GM19372 (cell line): ENCODE measurements at regions not wholly inside any gene's neighbourhood (a gene's known extent, or its start where the extent isn't known, plus 50 kb on each side); places are given as distances from the start of the nearest gene placed in this dataset.
A peak's percentile ranks its signal among the peaks of the same experiment; 100 is the strongest.
"Not testable (repeated sequence)": the region's sequence is repeated elsewhere in the genome, so short reads cannot be mapped to it uniquely, and the experiment has no call there.

Experiments
- ATAC-seq: cut with Tn5 transposase; IDR thresholded peaks from one replicate; pipeline ENCODE4 v1.9.1; 2021; ENCODE audit warnings: mild to moderate bottlenecking, low read depth, moderate library complexity; ENCODE audit not compliant: unreplicated experiment

DNA sequence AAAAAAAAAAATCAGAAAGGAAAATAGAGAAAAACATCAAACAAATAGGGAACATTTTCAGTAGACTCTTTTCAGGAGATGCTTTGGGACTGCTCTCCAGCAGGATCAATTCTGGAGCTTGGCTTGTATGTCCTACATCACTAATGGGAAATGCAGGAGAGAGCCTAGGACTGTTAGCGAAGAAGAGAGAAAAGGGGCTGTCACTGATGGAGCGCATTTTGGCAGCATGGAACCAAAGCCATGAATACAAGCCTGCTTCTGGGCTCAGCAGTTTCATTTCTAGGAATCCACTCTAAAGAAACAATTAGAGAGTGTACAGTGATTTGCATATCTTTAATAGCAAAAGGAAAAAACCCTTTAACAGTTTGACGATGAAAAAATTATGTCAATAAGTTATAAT lies 203.9 kb downstream of the NUFIP1 start:
- ATAC-seq = no peak

DNA sequence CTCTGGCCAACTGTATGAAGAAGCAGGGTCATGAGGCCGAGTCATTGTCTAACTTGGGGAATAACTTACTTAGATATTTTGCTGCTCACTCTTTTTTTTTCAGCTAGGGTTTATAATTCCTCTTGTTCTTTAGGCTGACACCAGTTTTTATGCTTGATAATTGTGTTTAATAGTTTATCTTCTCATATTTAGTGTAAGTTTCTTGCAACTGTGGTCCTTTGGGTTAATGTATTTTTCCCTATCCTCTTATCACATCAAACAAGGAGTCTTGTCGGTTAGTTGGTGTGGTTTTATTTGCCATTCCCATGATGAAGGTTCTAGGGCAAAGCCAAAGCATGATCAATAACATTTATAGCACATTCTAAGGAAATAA lies 204.6 kb downstream of the NUFIP1 start:
- no peak for ATAC-seq

DNA sequence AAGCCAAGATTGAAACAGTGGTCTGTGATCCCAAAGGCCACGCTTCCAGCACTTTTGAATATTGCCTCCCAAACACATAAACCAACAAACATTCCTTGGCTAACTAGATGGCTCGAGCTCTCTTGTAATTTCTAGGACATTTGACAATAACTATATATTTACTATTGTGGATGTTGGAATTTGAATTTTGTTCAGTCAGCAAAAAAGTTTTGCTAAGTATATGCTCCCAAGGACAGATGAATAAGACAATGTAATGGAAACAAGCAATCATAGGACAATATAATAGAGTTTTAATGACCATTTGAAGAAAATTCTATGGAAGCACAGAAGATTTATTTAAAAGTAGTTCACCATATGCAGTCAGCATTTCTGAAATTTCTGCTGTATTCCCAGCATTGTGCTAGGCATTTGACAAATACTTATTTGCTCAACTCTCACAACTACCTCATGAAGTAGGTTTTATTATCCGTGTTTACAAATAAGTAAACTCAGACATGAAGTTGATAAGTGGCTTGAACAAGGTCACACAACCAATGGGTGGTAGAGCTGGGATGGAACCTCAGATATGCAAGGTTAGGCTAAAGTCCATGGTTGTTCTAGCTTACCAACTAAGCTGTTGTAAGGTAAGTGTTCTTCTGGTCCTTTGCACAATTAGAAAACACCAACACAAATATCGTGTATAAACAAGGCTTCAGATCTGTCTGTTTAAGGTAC lies 205.1 kb downstream of the NUFIP1 start:
- ATAC-seq = no peak

DNA sequence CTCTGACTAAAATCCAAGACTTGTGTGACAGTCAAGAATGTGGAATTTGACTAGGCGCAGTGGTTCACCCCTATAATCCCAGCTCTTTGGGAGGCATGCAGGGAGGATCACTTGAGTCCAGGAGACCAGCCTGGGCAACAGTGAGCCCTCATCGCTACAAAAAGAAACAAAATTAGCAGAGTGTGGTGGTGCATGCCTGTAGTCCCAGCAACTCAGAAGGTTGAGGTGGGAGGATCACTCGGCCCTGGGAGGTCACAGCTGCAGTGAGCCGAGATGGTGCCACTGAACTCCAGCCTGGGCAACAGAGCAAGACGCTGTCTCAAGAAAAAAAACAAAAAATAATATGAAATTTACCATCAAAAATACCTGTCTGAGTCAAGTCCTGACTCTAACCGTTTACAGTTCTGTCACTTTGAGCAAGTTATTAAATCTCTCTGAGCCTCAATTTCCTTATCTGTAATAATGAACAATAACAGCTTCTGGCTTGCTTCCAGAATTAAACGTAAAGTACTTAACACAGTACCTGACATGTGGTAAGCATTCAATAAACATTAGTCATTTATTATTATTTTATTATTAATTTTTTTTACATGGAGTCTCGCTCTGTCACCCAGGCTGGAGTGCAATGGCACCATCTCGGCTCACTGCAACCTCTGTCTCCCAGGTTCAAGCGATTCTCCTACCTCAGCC lies 204.6 kb upstream of the TSC22D1 start:
- ATAC-seq = no peak

DNA sequence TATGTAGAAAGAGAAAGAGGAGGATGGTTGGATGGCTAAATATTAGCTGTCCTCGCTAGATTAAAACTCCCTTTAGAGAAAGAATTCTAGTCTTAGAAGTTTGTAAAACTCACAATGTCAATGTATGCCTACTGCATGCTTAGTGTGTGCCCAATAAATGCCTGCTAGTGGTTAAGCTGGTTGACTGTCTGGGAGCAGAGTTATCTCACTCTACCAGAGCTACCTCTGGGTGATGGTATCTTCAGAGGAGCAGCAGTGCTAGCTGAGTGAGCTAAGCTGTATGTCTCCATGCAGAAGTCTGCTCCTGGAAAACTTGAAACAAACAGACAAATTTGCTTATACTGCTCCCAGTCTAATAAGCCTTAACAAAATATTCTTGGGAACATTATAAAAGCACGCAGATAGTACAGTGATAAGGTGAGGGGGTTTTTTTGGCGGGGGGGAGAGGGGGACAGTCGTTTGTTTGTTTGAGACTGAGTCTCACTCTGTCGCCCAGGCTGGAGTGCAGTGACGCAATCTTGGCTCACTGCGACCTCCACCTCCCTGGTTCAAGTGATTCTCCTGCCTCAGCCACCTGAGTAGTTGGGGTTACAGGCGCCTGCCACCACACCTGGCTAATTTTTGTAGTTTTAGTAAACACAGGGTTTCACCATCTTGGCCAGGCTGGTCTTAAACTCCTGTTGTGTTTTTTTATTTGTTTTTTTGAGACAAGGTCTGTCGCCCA lies 202.8 kb upstream of the TSC22D1 start:
- ATAC-seq = no peak

DNA sequence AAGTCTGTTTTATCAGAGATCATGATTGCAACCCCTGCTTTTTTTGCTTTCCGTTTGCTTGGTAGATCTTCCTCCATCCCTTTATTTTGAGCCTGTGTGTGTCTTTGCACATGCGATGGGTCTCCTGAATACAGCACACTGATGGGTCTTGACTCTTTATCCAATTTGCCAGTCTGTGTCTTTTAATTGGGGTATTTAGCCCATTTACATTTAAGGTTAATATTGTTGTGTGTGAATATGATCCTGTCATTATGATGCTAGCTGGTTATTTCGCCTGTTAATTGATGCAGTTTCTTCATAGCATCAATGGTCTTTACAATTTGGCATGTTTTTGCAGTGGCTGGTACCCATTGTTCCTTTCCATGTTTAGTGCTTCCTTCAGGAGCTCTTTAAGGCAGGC lies 199.2 kb upstream of the TSC22D1 start:
- not testable (repeated sequence) for ATAC-seq

DNA sequence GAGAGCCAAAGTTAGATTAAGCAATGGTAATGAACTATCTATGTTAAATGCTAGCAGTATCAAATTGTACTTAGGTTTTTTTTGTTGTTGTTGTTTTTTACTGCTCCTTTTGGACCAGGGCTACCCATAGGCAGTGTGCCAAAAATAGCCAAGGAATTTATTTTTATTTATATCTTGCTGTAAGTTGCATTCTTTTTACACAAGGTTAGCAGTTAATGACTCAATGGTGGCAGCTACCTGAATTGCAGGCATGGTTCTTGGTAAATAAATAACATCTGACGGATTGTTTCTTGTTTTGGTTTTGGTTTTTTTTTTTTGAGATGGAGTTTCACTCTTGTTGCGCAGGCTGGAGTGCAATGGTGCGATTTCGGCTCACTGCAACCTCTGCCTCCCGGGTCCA lies 194.8 kb upstream of the TSC22D1 start:
- no peak for ATAC-seq

DNA sequence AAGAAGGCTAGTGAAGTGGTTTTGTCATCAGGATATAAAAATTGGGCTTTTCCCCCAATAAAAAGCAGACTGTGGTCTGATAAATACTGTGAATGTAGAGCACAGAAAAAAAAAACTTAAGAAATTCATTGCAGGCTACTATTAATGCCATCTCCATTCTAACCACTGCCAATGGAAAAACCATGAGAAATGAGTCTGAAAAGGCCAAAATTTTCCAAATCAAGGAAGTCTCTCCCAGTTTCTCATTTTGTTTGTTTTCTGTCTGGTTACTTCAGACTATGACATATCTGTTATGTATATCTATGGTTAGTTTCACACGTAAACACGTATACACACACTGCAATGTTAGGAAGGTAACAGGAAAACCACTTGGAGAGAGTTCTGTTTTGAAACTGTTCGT lies 193.6 kb upstream of the TSC22D1 start:
- no peak for ATAC-seq

DNA sequence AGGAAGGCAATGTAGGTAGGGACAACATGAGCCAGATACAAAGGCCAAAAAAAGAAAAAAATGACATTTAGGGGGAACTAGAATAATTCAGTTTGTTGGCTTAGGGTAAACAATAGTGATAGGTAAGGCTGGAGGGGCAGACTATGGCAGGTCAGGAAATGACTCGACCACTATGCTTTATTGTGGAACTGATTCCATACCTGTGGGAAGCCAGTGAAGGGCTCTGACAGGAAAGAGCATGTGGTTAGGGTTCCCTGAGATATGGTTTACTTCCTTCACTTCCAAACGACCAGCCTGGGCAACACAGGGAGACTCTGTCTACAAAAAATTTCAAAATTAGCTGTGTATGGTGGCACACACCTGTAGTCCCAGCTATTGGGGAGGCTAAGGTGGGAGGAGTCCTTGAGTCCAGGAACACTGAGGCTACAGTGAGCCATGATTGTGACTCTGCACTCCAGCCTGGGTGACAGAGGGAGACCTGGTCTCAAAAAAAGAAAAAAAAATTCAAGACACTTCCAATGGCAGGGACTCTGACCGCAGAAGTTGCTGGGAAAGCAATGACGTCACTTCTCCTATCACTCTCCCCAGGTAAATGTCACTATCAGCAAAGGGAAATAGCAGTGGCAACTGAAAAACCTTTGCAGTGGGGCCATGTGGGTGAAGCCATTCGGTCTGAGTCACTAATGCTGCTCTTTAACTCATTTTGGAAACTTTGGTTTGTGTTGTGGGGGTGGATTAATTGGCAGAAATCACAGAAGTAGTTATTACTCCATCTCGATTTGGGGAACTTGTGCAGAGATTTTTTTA lies 192.8 kb upstream of the TSC22D1 start:
- ATAC-seq = no peak

DNA sequence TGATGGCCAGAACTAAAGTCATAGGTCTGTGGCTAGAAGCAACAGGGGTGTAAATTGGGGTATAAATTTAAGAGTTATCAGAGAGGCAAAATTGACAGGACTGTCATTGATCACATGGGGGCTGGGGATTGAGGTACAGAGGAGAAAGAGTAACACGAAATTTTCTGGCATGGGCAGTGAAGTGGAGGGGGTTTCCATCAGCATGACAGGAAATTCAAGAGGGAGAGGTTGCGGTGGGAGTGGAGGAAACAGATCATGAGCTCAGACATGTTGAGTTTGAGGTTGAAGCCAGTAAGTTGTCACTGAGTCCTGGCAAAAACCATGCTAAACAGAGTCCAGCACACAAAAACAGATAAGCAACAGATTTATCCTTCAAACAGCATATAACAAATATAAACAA lies 192.1 kb upstream of the TSC22D1 start:
- ATAC-seq = no peak

DNA sequence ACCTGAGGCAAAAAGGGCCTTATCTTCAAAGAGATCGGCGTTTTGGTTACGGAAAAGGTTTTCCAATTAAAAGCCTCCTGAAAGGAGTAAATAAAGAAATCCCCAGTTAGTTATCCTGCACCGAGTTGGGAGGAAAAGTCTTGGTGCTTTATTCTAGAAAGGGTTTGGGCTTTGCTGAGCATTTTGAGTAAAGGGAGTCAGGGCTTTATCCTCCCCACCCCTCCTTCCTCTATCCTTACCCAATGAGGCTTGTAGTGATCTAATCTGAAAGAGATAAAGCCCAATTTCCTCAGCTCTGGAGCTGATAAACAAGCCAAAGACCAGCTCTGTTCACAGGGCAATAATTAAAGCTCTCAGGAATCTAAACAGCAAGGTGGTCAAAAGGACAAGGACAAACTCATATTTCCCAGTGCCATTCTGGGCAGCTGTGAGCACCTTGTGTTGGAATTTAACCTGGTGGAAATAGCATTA lies 188.9 kb upstream of the TSC22D1 start:
- ATAC-seq = no peak

DNA sequence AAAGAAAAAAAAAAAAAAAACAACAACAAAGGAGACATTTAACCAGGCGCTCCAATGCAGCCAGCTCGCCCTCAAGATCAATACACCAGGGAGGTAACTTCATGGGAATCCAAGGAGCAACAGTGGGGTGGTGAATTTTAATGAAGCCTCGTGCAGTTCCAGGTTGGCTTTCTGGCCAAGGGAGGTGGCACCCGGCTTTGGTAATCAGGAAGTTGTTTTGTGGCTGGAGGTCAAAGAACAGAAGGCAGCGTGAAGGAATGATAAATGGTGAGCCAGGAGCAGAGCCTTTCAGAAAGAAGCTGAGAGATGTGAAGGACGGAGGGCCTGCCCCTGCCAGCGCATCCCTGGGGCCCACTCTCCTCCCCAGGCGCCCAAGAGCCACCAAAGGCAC lies 188.2 kb upstream of the TSC22D1 start:
- no peak for ATAC-seq

DNA sequence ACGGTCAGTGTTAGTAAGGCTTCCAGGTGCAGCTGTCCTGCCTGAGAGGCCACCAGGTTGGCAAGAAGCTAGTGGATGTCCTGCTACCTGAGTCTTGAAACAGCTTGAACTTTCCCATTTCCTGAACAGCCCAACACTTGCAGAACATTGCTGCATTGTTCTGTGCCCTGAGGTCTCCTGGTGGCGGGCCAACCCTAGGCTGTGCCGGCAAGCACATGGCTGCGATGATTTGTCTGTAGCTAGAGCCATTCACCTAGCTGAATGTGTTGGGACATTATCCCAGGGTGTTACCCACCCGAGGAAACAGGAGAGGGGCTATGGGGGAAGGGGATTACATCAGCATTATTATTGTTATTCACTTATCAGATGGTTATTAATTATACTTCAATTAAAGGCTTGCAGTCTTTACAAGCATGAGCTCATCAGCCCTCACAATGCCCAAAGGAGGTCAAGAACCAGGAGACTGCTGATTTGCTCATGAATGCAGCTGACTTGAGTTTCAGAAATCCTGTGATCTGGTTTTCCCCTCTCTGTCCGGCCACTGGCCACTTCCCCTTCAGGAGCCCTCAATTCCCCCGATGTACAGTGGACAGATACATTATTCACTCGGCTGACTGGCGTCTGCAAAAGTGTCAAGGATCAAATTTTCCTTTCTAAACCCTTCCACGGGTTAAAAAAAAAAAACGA lies 187.6 kb upstream of the TSC22D1 start:
- ATAC-seq = peak; percentile 55

DNA sequence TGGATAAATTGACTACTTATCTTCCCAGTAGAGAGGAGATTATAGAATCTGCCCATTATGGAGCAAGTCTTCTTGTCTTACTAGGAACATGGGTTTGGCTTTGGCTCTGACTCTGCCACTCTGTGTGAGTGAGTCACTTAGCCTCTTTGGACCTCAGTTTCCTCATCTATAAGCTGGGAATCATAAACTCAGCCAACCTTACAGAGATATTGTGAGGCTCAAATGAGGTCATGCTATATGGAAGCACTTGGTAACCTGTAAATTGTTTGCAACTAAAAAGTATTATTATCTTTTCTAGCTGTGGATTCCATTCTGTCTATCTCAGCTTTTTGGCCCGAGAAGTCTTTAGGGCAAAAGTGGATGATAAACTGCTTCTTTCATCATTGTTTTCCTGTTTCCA lies 186.8 kb upstream of the TSC22D1 start:
- no peak for ATAC-seq

DNA sequence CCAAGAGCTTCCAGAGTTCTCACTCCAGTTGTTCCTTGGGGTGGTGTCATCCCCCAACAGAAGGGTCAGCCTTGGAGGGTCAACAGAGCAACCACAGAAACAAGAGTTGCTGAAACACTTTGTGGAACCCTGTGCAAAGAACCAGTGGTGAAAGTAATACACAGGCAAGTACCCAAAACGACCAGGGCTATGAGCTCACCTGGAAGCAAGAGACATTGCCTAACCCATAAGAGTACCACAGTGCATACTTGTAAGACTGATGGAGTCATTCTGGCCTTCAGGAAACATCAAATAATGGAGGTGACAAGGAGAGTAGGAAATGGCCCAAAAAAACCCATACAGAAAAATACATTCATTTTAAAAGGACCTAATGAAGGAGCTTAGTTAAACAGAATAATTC lies 184.3 kb upstream of the TSC22D1 start:
- ATAC-seq = no peak

DNA sequence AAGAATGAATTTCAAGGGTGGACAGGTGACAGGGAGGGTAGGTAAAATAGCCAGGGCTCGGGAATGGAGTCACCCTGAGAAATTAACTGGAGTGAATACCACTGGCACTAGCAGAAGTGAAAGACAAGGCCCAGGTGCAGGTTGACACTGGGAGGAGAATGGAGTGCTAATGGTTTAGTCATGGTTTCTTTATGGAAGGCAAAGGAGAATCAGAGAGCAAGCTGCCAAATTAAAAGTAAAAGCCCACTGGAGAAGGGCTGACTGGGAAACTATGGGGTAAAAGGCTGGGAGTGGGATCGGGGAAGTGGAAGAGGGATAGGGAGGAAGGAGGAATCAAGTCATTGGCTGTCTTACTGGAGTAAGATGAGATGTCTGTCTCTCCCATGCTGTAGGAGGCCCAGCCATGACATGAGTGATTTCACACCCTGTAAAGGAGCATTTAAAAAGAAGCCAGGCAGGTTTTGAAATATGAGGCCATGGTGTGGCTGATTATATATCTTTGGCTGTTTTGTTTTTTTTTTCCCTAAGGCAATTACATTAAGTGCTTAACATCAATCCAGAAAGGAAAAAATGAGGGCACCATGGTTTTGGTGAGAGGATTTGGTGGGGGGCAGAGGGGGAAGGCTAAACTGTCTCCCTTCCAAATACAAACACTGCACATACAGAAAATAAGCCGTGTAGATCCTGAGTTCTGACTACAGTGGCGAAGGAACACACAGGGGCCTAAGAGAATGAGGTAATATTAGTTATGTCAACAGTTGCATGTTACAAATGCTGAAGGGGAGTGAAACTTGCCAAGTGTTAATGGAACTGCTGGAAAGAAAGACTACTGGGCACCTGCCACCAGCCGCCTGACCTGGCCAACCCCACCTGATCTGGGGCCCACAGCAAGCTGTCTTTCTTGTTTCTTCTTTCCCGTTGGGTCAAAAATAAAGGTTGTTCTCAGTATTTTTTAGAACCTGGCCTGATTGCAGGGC lies 183.5 kb upstream of the TSC22D1 start:
- ATAC-seq = no peak

DNA sequence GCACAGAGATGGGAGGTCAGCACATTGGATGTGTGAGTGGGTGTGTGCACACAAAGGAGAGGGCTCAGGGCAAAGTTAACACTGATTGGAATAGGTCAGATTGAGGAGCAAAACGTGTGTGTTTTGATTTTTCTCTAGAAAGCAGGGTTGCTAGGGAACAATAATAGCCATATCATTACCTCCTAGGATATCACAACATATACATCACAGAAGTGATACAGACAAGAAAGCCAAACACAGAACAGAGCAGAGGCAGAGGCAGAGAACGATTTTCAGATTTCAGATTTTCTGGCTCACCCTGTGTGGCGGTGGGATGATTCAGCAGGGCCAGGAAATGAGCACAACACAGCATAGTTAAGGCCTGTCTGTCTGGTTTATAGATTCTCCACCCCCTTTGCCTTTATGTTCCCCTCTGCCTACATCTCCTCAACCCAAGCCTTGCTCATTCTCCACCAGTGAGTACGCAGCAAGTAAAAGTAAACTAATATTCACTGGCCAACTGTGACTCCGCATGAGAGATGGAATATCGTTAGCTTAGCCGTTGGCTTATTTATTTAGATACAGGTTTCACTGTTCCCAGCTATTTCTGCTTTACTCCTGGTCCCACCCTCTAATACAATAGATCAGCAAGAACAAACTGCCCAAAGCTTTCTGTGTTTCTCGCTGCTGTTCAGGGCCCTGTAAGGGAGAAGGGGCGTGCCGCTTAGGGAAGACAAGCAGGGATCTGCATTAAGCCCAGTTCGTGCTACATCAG lies 182.7 kb upstream of the TSC22D1 start:
- no peak for ATAC-seq

DNA sequence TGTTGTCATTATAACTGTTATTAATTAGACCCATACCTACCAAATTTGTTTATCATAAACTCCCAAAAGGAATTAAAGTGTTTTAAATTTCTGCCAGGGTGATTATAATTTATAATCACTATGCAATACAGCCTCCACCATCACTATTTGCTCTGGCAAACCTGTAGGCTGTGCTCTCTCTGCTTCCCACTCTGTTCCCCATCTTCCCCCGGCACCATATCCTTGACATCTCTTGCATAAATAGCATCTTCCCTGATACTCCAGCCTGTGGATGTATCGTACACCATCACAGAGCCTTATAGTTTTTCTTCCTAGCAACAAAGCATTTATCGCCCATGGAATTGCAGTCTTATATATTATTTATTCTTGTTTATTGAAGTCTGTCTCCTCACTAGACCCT lies 181.5 kb upstream of the TSC22D1 start:
- ATAC-seq = no peak
